ENCODE measurements at regions not wholly inside any gene's neighbourhood (a gene's known extent, or its start where the extent isn't known, plus 50 kb on each side); places are given as distances from the start of the nearest gene placed in this dataset.

DNA sequence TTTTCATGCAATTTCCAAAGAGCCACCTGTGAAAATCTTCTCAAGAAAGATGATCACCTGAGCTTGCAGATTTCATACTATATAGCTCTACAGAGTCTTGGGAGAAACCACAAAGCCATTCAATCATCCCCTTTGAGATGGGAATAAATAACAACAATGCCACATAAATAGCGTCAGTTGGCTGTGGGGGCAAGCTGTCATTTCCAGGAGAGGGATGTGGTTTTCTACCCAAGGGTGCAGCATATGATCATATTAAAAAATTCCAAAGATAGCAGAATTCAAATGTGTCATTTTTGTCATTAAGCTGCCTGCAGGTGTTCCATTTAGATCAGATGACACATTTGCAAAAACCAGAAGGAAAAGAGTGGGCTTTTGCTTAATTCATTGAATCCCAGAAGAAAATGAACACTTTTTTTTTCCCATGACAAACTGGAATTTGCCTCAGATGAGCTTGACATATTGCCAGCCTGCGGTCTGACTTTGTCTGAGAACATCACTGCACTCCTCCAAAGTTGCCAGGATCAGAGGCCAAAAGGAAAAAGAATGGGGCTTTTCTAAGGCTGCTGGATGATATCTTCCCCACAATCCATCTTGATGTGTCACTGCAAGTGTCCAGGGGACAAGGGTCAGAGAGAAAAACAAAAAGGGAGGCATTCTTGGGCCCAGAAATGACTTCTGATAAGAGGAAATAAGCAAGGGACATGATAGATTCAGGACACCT lies 314.1 kb upstream of the USP25 start:
- TF ChIP-seq, protein P1, sequence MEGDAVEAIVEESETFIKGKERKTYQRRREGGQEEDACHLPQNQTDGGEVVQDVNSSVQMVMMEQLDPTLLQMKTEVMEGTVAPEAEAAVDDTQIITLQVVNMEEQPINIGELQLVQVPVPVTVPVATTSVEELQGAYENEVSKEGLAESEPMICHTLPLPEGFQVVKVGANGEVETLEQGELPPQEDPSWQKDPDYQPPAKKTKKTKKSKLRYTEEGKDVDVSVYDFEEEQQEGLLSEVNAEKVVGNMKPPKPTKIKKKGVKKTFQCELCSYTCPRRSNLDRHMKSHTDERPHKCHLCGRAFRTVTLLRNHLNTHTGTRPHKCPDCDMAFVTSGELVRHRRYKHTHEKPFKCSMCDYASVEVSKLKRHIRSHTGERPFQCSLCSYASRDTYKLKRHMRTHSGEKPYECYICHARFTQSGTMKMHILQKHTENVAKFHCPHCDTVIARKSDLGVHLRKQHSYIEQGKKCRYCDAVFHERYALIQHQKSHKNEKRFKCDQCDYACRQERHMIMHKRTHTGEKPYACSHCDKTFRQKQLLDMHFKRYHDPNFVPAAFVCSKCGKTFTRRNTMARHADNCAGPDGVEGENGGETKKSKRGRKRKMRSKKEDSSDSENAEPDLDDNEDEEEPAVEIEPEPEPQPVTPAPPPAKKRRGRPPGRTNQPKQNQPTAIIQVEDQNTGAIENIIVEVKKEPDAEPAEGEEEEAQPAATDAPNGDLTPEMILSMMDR (conservative IDR thresholded peaks at IDR 0.05; ENCODE audit: low read depth, low read length): no peak
- TF ChIP-seq EZH2phosphoT487 (IDR thresholded peaks at IDR 0.05; ENCODE audit: borderline replicate concordance, low read length): no peak

All from PC-3 (cell line).